Renal cortical epithelial cell (primary cell): ENCODE measurements at regions not wholly inside any gene's neighbourhood (a gene's known extent, or its start where the extent isn't known, plus 50 kb on each side); places are given as distances from the start of the nearest gene placed in this dataset.

Experiments
- DNase-seq: peaks from one replicate; pipeline ENCODE4 v3.0.0-alpha.2; 2011; ENCODE audit warnings: low read depth

DNA sequence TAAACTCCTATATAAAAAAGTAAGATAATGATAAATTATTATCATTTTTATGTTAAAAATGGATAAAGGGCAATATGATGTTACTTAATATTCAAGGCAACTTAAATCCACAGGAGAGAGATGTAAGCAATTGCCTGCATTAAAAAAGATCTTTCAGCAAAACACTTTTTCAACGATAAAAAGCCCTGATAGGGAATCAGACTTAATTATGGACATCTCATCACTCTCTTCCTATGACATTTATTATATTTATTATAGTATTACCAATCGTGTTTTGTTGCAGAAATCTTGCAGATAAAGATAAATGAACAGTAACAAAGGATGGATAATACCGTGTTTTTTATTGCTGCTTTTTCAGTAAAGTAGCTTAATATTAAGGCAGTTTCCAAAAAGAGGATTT is 178.5 kb downstream of the SH2D1A start:
- DNase-seq, result no peak

DNA sequence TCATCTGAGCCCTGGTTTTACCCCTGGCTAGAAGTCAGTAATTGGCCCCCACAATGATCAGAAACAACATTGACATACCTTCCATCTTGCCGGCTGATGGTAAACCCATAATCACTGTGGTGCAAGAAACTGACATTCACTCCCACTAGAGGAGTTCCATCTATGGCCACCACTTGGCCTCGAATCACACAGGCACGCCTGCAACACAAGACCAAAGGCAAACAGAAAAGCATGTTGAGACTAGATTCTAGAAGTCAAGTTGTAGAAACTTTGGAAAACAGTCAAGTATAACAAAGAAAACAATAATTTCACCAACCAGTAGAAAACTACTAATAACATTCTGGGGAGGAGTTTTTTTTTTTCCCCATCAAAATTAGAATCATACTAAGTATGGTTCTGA is 183.4 kb downstream of the SH2D1A start:
- no peak for DNase-seq

- DNase-seq, result no peak
Observed at GRCh38 chrX:124530803-124531202, 184.4 kb downstream of the SH2D1A start.

DNA sequence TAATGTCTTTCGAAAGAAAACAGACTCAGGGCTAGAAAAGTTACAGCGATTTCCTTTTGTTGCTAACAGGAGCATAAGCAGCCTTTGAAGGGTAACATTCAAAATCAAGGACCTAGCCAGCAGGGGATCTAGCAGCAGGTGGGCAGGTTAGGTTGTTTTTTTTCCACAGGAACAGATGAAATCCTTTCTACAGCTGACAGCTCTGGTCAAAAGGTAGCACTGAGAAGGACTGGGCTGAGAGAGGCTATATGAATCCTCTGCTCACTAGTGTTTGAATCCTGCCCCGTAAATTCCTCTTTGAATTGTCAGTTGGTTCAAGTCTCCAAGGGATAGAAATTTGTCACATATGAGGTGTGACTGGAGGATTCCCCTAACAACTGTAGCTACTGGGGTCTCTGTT is 188.2 kb downstream of the SH2D1A start:
- DNase-seq, result no peak

- DNase-seq, result no peak
Observed at GRCh38 chrX:124540474-124540873, 194.1 kb downstream of the SH2D1A start.

- no peak for DNase-seq
Observed at GRCh38 chrX:124548571-124548970, 202.2 kb downstream of the SH2D1A start.

- peak; percentile 27 for DNase-seq
Observed at GRCh38 chrX:124555036-124555595, 208.8 kb downstream of the SH2D1A start.

DNA sequence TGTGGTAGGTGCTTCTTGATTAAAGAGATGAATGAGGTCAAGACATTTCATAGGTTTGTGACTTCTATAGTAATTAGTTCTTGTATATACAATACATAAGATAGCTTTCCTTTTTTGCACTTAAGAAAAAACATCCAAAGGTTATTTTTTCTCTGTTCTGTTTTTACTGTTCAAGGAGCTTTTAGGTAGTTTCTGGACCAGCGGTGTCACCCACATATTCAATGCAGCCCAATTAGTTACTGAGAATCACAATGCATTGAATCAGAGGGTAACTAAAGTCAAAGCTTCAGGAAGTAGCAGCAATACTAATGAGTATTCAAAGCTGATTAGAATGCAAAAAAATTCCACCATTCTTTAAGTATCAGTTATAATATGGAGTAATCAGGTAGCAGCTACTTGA is 211.6 kb downstream of the SH2D1A start:
- DNase-seq, result no peak

DNA sequence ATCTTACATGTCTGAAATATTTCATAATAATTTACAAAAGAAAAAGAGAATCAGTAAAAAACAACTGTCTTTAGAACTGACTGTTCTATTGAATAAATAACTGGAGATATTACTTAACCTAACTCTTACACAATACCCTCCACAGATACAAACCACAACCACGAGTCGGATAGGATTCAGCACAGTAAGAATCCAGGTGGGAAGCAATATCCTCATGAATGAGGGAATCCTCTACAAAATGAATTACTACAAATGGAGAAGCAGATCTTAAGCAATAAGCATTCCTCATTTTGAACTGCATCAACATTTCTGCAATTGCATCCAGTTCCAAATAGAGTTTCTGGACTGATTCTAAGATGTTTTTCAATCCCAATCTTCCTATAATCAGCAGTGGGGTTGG is 227.1 kb downstream of the SH2D1A start:
- peak; percentile 75 for DNase-seq

DNA sequence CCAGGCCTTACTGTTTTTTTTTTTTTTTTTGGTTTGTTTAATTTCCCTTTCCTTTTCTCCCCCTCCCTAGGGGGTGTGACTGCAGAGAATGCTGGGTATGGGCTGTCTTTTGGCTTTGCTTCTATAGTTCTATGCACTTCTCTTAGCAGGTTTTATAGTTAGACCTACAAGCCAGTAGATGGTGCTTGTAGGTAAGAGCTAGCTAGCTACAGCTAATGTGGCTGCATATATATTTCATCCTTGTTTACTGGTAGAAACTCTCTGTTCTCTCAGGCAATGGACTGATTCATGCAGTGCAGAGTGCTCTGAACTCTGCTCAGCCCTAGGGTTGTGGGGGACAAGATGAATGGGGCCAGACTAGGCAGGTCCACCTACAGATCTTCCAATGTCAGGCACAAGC is 246.4 kb downstream of the SH2D1A start:
- DNase-seq, result no peak

- peak; percentile 38 for DNase-seq
Observed at GRCh38 chrX:124594017-124594651, 247.8 kb downstream of the SH2D1A start.

DNA sequence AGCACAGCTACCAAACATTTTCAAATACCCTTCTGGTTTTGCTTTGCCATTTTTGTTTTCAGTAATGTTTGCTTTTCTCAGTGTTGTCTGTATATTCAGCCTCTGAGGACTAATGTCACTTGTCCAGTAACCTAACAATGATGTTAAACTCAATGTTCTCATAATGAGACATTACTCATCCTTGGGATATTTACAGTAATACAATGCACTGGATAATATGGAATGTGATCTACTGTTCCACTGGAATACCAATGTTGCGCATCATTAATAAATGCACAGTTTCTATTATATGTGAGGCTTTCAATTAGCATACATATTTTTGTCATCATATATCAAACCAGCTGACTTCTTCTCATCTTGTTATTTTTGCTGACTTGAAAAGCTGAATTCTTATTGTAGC is 259.1 kb downstream of the SH2D1A start:
- DNase-seq, result no peak

- DNase-seq, result no peak
Observed at GRCh38 chrX:124606724-124607123, 260.4 kb downstream of the SH2D1A start.

- no peak for DNase-seq
Observed at GRCh38 chrX:124619710-124620109, 273.3 kb downstream of the SH2D1A start.

- no peak for DNase-seq
Observed at GRCh38 chrX:124634363-124634762, 288.0 kb downstream of the SH2D1A start.

DNA sequence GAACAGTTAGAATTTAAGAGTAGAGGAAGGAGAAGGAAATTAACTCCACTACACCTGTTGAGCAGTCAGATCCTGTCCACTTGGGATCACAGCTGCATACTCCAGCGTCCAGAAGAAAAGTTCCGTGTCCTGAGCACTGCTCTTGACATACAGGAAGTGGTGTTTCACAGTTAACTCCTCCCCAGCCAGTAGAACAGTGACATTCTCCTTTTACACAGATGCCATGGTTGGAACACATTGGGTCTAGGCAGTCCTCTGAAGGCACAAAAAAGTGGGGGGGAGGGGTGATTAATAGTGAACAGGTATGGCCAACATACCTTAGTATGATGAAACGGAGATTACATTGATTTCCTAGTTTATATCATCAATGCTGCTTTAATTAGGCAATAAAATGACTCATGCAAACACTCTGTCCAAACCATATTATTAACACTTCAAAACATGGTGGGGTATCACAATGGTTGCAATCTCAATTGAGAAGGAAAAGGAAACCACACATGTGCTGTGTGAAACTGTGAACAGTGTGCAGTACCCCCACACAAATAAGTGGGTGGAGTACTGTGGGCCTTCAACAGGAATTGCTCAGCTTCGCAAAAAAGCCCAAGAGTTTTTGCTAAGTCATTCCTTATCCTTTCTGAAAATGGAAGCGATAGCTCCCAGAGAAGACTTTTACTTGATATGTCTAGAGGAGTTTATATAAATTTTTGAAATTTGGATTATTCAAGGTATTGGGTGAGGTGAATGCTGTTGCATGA is 295.6 kb downstream of the SH2D1A start:
- DNase-seq, result no peak

GRCh38 chrX:124646403-124646802 is 300.0 kb downstream of the SH2D1A start:
- DNase-seq, result no peak

GRCh38 chrX:124651031-124651430 is 304.7 kb downstream of the SH2D1A start:
- DNase-seq, result no peak

DNA sequence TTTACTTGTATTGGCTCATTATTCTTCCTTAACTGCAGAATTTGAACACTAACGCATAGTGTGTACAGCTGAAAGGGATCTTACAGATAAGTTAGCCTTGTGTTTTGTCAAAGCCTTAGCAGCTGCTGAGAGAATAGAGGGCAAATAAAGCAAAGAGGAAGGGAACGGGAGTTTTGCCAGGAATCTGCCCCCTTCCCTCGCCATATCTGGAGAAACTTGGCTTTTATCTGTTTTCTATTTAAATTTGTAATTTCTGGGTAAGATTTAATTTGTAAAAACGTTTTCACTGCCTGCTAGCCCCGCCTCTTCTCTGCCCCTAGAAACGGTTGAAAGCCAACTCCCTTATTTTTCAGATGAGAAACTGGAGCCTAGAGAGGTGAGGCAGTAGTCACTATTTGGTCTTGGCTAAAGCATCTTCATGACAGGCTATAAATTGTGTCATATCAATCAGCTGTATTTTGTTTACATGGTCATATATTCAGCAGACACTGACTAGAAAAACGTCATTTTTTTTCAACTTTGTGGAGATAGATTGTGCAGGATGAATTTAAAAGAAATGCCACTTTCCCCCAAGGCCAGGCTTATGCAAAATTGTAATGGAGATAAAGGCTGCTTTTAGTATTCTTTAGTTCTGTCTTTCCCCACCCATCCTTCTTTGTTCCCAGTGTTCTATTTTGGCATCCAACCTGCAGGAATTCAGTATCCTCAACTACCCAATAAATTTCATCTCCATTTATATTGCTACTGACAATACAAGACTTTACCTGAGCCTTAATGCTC is 319.4 kb downstream of the SH2D1A start:
- DNase-seq, result no peak

GRCh38 chrX:124679199-124679598 is 332.8 kb downstream of the SH2D1A start:
- DNase-seq, result no peak

DNA sequence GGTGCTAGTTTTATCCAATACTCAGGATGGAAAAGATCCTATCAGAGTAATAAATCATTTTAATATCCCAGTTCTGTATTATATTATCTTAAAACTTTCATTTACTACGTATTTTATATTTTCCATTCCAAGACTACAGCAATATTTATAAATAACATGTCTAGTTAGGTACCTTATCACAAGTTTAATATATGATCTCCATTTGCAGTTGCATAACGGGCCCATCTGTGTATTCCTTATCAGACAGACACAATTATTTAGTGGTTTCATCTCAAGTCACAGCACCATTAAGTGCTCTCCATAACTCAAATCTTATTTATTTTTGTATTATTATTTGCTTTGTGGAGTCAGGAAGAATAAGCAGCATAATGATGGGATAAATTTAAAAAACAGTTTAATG is 333.9 kb downstream of the SH2D1A start:
- no peak for DNase-seq

DNA sequence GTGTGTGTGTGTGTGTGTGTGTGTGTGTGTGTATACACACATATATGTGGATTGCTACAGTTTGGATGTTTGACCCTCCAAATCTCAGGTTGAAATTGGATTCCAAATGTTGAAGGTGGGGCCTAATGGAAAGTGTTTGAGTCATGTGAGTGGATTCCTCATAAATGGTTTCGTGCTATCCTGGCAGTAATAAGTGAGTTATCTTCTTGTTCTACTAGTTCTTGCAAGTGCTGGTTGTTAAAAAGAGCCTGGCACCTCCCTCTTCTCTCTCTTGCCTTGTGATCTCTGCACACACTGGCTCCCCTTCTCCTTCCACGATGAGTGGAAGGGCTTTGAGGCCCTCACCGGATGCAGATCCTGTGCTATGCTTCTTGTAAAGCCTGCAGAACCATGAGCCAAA is 344.1 kb downstream of the SH2D1A start:
- no peak for DNase-seq

DNA sequence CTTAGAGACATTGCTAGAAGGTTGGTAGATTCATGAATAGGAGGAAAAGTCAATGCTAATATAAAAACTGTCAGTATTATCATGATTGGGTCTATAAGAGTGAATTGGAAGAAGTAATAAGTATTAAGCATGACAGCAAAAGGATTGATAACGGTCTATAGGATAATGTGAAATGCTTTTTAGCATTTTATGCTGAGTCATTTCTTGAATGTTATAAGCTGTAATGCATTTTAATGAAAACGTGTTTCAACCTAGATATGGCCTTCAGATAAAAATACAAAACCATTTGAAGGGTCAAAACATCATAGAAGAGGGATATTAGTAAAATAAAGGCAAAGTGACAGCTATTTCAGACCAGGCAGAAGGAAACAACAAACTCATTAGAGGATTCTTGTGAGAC is 353.5 kb downstream of the SH2D1A start:
- DNase-seq, result no peak
